Esophagus squamous epithelium (tissue), 4 donors: ENCODE measurements at regions not wholly inside any gene's neighbourhood (a gene's known extent, or its start where the extent isn't known, plus 50 kb on each side); places are given as distances from the start of the nearest gene placed in this dataset.

Experiments
- CTCF ChIP-seq, 6 experiments: fragments of 450-650 bp in 4 of 6; fragments of 200-600 bp in 2 of 6; sonication (generic) in 2 of 6; IDR thresholded peaks; one replicate each; pipeline ENCODE4 v1.5.1; 2016 to 2019; ENCODE audit warnings: antibody characterized with exemption in 6 of 6, mild to moderate bottlenecking in 4 of 6, moderate library complexity in 4 of 6
- POLR2A ChIP-seq, 4 donors: fragments of 450-650 bp; IDR thresholded peaks; one replicate each; pipeline ENCODE4 v1.6.1; 2017; ENCODE audit warnings: antibody characterized with exemption in 4 of 4, mild to moderate bottlenecking in 4 of 4, moderate library complexity in 3 of 4

- TF ChIP-seq CTCF (IDR thresholded peaks at IDR 0.05) (no peak), POLR2A (IDR thresholded peaks at IDR 0.05) (no peak)
These were observed 394.1 kb upstream of the NECTIN3 start for GRCh38 chr3:110677506-110677905.
